Smooth muscle cell (in vitro differentiated cells): ENCODE measurements at regions not wholly inside any gene's neighbourhood (a gene's known extent, or its start where the extent isn't known, plus 50 kb on each side); places are given as distances from the start of the nearest gene placed in this dataset.

ENCODE experiments used
- DNase-seq: peaks from one replicate; lab custom pipeline; 2025; ENCODE audit not compliant: unreplicated experiment; lab: John Stamatoyannopoulos, UW
- H2AFZ ChIP-seq: fragments of 200-600 bp; sonication (generic); 2 replicates; pipeline ENCODE4 v1.6.0; 2016; ENCODE audit warnings: antibody characterized with exemption, low read depth, mild to moderate bottlenecking
- H3F3A ChIP-seq: fragments of 200-600 bp; sonication (generic); 2 replicates; pipeline ENCODE4 v1.6.0; 2017; ENCODE audit warnings: antibody characterized with exemption, low read depth
- H3K27ac ChIP-seq: fragments of 200-600 bp; sonication (generic); 2 replicates; pipeline ENCODE4 v1.5.1; 2016; ENCODE audit warnings: low read depth, mild to moderate bottlenecking
- H3K27me3 ChIP-seq: fragments of 200-600 bp; sonication (generic); 2 replicates; pipeline ENCODE4 v1.6.1; 2016; ENCODE audit warnings: low read depth, mild to moderate bottlenecking
- H3K36me3 ChIP-seq: fragments of 200-600 bp; sonication (generic); 2 replicates; pipeline ENCODE4 v1.5.1; 2016; ENCODE audit warnings: low read depth
- H3K4me1 ChIP-seq: fragments of 200-600 bp; sonication (generic); 2 replicates; pipeline ENCODE4 v1.5.1; 2016; ENCODE audit warnings: low read depth
- H3K4me2 ChIP-seq: fragments of 200-600 bp; sonication (generic); 2 replicates; pipeline ENCODE4 v1.6.0; 2016; ENCODE audit warnings: mild to moderate bottlenecking
- H3K4me3 ChIP-seq: fragments of 200-600 bp; sonication (generic); 2 replicates; pipeline ENCODE4 v1.5.1; 2016; ENCODE audit warnings: mild to moderate bottlenecking
- H3K79me2 ChIP-seq: fragments of 200-600 bp; sonication (generic); 2 replicates; pipeline ENCODE4 v1.6.0; 2016; ENCODE audit warnings: low read depth, mild to moderate bottlenecking
- H3K9ac ChIP-seq: fragments of 200-600 bp; sonication (generic); 2 replicates; pipeline ENCODE4 v1.6.0; 2016; ENCODE audit warnings: low read depth
- H3K9me3 ChIP-seq: fragments of 200-600 bp; sonication (generic); replicated peaks from 2 replicates; pipeline ENCODE4 v1.5.1; 2016; ENCODE audit warnings: low read depth
- H4K20me1 ChIP-seq: fragments of 200-600 bp; sonication (generic); 2 replicates; pipeline ENCODE4 v1.6.0; 2016; ENCODE audit warnings: low read depth
- WGBS: methylation state at CpG from one replicate; pipeline ENCODE4 v1.1.7; 2016; ENCODE audit warnings: low lambda C conversion rate; 5-methylcytosine and 5-hydroxymethylcytosine counted together
- TF ChIP-seq, protein P1 (sequence below): fragments of 200-600 bp; sonication (generic); IDR thresholded peaks from 2 replicates; pipeline ENCODE4 v1.5.1; 2017; ENCODE audit warnings: borderline replicate concordance, mild to moderate bottlenecking, antibody characterized with exemption; ENCODE audit not compliant: insufficient read depth, poor library complexity, severe bottlenecking

- no peaks in the 10 kb centered on the region for H3K9me3 ChIP-seq
- no peaks in the 10 kb centered on the region for H3K27me3 ChIP-seq
- no peaks in the 10 kb centered on the region for H3K36me3 ChIP-seq
- H3K4me2 ChIP-seq = peak overlapping the region; percentile 75
- H3F3A ChIP-seq = peaks cover 11% of the 10 kb centered on the region
- H3K79me2 ChIP-seq = no peaks in the 10 kb centered on the region
- H3K4me3 ChIP-seq = peak overlapping the region; percentile 22
- 3% methylated on average over 5 of the region's 5 CpGs for WGBS
- H4K20me1 ChIP-seq = no peaks in the 10 kb centered on the region
- no peak overlapping the region for H3K9ac ChIP-seq
- no peak overlapping the region for H2AFZ ChIP-seq
- H3K27ac ChIP-seq = peak overlapping the region; percentile 86
- no peak for DNase-seq
- peaks cover 3% of the 10 kb centered on the region for H3K4me1 ChIP-seq
- TF ChIP-seq, protein P1, sequence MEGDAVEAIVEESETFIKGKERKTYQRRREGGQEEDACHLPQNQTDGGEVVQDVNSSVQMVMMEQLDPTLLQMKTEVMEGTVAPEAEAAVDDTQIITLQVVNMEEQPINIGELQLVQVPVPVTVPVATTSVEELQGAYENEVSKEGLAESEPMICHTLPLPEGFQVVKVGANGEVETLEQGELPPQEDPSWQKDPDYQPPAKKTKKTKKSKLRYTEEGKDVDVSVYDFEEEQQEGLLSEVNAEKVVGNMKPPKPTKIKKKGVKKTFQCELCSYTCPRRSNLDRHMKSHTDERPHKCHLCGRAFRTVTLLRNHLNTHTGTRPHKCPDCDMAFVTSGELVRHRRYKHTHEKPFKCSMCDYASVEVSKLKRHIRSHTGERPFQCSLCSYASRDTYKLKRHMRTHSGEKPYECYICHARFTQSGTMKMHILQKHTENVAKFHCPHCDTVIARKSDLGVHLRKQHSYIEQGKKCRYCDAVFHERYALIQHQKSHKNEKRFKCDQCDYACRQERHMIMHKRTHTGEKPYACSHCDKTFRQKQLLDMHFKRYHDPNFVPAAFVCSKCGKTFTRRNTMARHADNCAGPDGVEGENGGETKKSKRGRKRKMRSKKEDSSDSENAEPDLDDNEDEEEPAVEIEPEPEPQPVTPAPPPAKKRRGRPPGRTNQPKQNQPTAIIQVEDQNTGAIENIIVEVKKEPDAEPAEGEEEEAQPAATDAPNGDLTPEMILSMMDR = no peak
These were observed 421.8 kb upstream of the PDE3A start for GRCh38 chr12:19946550-19946949.

- H3K36me3 ChIP-seq = no peaks in the 10 kb centered on the region
- H3K4me3 ChIP-seq = no peak overlapping the region
- no peak for DNase-seq
- no peaks in the 10 kb centered on the region for H3K27me3 ChIP-seq
- H3F3A ChIP-seq = peaks cover 11% of the 10 kb centered on the region
- TF ChIP-seq, protein P1 = no peak
- H3K27ac ChIP-seq = peak overlapping the region; percentile 85
- peak overlapping the region; percentile 75 for H3K4me2 ChIP-seq
- peaks cover 3% of the 10 kb centered on the region for H3K4me1 ChIP-seq
- H3K79me2 ChIP-seq = no peaks in the 10 kb centered on the region
- no peak overlapping the region for H3K9ac ChIP-seq
- no peaks in the 10 kb centered on the region for H4K20me1 ChIP-seq
- H3K9me3 ChIP-seq = no peaks in the 10 kb centered on the region
- WGBS = 61% methylated on average over 3 of the region's 3 CpGs
- H2AFZ ChIP-seq = peak overlapping the region; percentile 6
These were observed 421.0 kb upstream of the PDE3A start for GRCh38 chr12:19947344-19947743.

DNA sequence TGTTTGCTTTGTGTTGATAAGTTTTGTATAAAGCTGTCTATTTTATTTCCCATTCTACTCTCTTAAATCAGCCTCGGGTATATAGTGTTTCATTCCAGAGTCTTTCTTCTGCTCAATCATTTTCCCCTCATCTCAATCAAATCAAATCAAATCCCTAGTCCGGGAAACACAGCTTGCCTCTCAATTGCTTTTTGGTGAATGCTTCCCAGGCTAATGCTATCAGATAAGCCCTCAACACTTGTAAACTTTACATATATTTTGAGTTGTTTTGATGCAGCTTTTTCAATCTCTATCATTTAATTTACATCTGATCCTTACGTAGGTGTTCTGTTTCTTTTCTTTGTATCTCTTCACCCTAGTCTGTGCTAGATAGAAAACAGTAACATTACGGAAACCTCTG, 416.7 kb upstream of the PDE3A start:
- Histone ChIP-seq H2AFZ (no peak overlapping the region), H3K9me3 (no peaks in the 10 kb centered on the region), H4K20me1 (no peaks in the 10 kb centered on the region), H3K4me1 (no peaks in the 10 kb centered on the region), H3K27me3 (no peaks in the 10 kb centered on the region), H3K9ac (no peak overlapping the region), H3K79me2 (no peaks in the 10 kb centered on the region), H3K4me3 (no peak overlapping the region), H3K36me3 (no peaks in the 10 kb centered on the region), H3F3A (peaks cover 5% of the 10 kb centered on the region), H3K4me2 (no peak overlapping the region), H3K27ac (no peak overlapping the region)
- 67% methylated on average over 4 of the region's 4 CpGs for WGBS
- no peak for DNase-seq
- TF ChIP-seq, protein P1 = no peak

DNA sequence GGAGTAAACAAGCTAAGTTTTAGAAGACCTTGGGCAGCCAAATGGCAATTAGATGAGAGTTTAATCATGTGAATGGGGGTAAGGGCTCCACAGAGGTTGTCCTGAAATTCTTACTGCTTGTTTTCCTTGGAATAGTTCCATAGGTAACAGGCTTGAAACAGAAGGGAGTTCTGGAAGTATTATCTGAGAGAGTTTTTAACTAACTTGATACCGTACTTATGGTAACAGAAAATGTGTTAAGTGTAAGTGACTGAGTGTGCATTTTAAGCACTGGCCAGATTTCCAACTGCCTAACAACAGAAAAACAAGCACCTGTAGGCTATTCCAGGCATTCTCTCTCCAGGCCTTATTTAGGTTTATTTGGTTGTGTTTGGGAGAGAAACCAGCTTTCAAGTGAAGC, 414.6 kb upstream of the PDE3A start:
- Histone ChIP-seq H3K4me2 (no peak overlapping the region), H3K27me3 (no peaks in the 10 kb centered on the region), H3K9me3 (no peaks in the 10 kb centered on the region), H4K20me1 (no peaks in the 10 kb centered on the region), H3K36me3 (no peaks in the 10 kb centered on the region), H2AFZ (no peak overlapping the region), H3F3A (no peaks in the 10 kb centered on the region), H3K4me1 (no peaks in the 10 kb centered on the region), H3K9ac (no peak overlapping the region), H3K79me2 (no peaks in the 10 kb centered on the region), H3K4me3 (no peak overlapping the region), H3K27ac (no peak overlapping the region)
- TF ChIP-seq, protein P1 = no peak
- WGBS = 100% methylated on average over 1 of the region's 1 CpG
- DNase-seq = no peak
